ENCODE measurements at regions not wholly inside any gene's neighbourhood (a gene's known extent, or its start where the extent isn't known, plus 50 kb on each side); places are given as distances from the start of the nearest gene placed in this dataset.

DNA sequence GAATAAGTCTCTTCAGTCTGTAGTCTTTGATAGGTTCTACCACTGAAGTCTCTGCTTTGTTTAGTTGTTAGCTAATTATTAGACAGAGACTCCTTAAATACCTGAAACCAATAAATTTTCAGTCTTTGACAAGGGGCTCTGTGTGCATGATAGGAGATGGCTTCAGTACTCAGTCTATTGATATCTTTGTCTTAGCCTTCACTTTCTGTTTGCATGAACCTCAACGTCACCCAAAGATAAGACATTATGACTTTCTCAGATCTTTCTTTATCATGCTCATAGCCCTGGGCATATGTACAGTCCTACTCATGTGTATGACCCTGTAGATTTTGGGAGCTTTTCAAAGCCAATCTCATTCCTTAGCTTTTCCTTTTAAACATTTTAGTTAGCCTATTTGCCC is 183.5 kb upstream of the GCFC2 start:
- TF ChIP-seq NFYB (CRISPR knock-in tag; conservative IDR thresholded peaks at IDR 0.05; ENCODE audit: low read depth) (no peak), ZNF121 (CRISPR knock-in tag; IDR thresholded peaks at IDR 0.05) (no peak), ESRRA (CRISPR knock-in tag; IDR thresholded peaks at IDR 0.05; ENCODE audit: borderline replicate concordance) (no peak), ZNF317 (CRISPR knock-in tag; IDR thresholded peaks at IDR 0.05; ENCODE audit: borderline replicate concordance, low read depth) (no peak)
- TF ChIP-seq, protein P1, sequence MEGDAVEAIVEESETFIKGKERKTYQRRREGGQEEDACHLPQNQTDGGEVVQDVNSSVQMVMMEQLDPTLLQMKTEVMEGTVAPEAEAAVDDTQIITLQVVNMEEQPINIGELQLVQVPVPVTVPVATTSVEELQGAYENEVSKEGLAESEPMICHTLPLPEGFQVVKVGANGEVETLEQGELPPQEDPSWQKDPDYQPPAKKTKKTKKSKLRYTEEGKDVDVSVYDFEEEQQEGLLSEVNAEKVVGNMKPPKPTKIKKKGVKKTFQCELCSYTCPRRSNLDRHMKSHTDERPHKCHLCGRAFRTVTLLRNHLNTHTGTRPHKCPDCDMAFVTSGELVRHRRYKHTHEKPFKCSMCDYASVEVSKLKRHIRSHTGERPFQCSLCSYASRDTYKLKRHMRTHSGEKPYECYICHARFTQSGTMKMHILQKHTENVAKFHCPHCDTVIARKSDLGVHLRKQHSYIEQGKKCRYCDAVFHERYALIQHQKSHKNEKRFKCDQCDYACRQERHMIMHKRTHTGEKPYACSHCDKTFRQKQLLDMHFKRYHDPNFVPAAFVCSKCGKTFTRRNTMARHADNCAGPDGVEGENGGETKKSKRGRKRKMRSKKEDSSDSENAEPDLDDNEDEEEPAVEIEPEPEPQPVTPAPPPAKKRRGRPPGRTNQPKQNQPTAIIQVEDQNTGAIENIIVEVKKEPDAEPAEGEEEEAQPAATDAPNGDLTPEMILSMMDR (IDR thresholded peaks at IDR 0.05): no peak
- TF ChIP-seq, protein P2, sequence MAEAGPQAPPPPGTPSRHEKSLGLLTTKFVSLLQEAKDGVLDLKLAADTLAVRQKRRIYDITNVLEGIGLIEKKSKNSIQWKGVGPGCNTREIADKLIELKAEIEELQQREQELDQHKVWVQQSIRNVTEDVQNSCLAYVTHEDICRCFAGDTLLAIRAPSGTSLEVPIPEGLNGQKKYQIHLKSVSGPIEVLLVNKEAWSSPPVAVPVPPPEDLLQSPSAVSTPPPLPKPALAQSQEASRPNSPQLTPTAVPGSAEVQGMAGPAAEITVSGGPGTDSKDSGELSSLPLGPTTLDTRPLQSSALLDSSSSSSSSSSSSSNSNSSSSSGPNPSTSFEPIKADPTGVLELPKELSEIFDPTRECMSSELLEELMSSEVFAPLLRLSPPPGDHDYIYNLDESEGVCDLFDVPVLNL (CRISPR knock-in tag; IDR thresholded peaks at IDR 0.05; ENCODE audit: borderline replicate concordance, low read depth): no peak
- TF ChIP-seq, protein P3, sequence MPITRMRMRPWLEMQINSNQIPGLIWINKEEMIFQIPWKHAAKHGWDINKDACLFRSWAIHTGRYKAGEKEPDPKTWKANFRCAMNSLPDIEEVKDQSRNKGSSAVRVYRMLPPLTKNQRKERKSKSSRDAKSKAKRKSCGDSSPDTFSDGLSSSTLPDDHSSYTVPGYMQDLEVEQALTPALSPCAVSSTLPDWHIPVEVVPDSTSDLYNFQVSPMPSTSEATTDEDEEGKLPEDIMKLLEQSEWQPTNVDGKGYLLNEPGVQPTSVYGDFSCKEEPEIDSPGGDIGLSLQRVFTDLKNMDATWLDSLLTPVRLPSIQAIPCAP (CRISPR knock-in tag; IDR thresholded peaks at IDR 0.05): no peak
- TF ChIP-seq, protein P4, sequence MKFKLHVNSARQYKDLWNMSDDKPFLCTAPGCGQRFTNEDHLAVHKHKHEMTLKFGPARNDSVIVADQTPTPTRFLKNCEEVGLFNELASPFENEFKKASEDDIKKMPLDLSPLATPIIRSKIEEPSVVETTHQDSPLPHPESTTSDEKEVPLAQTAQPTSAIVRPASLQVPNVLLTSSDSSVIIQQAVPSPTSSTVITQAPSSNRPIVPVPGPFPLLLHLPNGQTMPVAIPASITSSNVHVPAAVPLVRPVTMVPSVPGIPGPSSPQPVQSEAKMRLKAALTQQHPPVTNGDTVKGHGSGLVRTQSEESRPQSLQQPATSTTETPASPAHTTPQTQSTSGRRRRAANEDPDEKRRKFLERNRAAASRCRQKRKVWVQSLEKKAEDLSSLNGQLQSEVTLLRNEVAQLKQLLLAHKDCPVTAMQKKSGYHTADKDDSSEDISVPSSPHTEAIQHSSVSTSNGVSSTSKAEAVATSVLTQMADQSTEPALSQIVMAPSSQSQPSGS (CRISPR knock-in tag; IDR thresholded peaks at IDR 0.05; ENCODE audit: borderline replicate concordance, low read depth): no peak
- TF ChIP-seq, protein P5, sequence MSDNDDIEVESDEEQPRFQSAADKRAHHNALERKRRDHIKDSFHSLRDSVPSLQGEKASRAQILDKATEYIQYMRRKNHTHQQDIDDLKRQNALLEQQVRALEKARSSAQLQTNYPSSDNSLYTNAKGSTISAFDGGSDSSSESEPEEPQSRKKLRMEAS (CRISPR knock-in tag; IDR thresholded peaks at IDR 0.05): no peak
- TF ChIP-seq, protein P6, sequence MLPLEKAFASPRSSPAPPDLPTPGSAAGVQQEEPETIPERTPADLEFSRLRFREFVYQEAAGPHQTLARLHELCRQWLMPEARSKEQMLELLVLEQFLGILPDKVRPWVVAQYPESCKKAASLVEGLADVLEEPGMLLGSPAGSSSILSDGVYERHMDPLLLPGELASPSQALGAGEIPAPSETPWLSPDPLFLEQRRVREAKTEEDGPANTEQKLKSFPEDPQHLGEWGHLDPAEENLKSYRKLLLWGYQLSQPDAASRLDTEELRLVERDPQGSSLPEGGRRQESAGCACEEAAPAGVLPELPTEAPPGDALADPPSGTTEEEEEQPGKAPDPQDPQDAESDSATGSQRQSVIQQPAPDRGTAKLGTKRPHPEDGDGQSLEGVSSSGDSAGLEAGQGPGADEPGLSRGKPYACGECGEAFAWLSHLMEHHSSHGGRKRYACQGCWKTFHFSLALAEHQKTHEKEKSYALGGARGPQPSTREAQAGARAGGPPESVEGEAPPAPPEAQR (CRISPR knock-in tag; IDR thresholded peaks at IDR 0.05): no peak
- TF ChIP-seq, protein P7, sequence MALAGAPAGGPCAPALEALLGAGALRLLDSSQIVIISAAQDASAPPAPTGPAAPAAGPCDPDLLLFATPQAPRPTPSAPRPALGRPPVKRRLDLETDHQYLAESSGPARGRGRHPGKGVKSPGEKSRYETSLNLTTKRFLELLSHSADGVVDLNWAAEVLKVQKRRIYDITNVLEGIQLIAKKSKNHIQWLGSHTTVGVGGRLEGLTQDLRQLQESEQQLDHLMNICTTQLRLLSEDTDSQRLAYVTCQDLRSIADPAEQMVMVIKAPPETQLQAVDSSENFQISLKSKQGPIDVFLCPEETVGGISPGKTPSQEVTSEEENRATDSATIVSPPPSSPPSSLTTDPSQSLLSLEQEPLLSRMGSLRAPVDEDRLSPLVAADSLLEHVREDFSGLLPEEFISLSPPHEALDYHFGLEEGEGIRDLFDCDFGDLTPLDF (CRISPR knock-in tag; IDR thresholded peaks at IDR 0.05): no peak
